Mucosa of descending colon (tissue), 3 donors: ENCODE measurements at regions not wholly inside any gene's neighbourhood (a gene's known extent, or its start where the extent isn't known, plus 50 kb on each side); places are given as distances from the start of the nearest gene placed in this dataset.
A peak's percentile ranks its signal among the peaks of the same experiment; 100 is the strongest.
"Not testable (repeated sequence)": the region's sequence is repeated elsewhere in the genome, so short reads cannot be mapped to it uniquely, and the experiment has no call there.

ENCODE experiments used
- ATAC-seq: fragments of 200-7000 bp; cut with Tn5 transposase; one replicate; pipeline ENCODE4 v1.9.1; 2020; ENCODE audit warnings: mild to moderate bottlenecking, moderate library complexity
- DNase-seq, 3 donors: peaks; one replicate each; pipeline ENCODE4 v3.0.0-alpha.2; 2020
- H3K36me3 ChIP-seq: fragments of 200-600 bp; one replicate; pipeline ENCODE4 v1.8.0; 2021; ENCODE audit warnings: low read depth, mild to moderate bottlenecking
- H3K4me1 ChIP-seq: fragments of 200-600 bp; one replicate; pipeline ENCODE4 v1.8.0; 2021; ENCODE audit warnings: low read depth, mild to moderate bottlenecking
- H3K4me3 ChIP-seq: fragments of 200-600 bp; one replicate; pipeline ENCODE4 v1.8.0; 2021; ENCODE audit warnings: mild to moderate bottlenecking
- H3K9me3 ChIP-seq: fragments of 200-600 bp; one replicate; pipeline ENCODE4 v1.8.0; 2021; ENCODE audit warnings: mild to moderate bottlenecking
- intact Hi-C, 2 donors: fragments of 100-400 bp; cut with DNase I in 1 of 2; cut with micrococcal nuclease in 1 of 2; formaldehyde crosslinking; loops; one replicate each; pipeline versions ENCODE4 v1.11.0 to v1.11.1; 2022; cut with DNase I, micrococcal nuclease
- TF ChIP-seq, protein P1 (sequence below): fragments of 200-600 bp; IDR thresholded peaks from one replicate; pipeline ENCODE4 v1.8.0; 2022; ENCODE audit warnings: antibody characterized with exemption, mild to moderate bottlenecking
- donor health status: DM: no; HTN: no; CAD: no; lungs with moderate emphysema.
- donor health status: DM: no; HTN: no; CAD: no.
- donor health status: DM: no; HTN: yes; CAD: no.

DNA sequence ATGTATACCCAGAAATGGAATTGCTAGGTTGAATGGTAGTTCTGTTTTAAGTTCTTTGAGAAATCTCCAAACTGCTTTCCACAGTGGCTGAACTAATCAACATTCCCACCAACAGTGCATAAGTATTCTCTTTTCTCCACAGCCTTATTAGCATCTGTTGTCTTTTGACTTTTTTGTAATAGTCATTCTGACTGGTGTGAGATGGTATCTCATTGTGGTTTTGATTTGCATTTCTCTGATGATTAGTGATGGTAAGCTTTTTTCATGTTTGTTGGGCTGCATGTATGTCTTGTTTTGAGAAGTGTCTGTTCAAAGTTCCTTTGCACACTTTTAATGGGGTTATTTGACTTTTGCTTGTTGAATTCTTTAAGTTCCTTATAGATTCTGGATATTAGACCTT lies 52.4 kb upstream of the EHHADH start:
- DNase-seq, H3K9me3 ChIP-seq, intact Hi-C loops, H3K36me3 ChIP-seq, ATAC-seq, H3K4me3 ChIP-seq, H3K4me1 ChIP-seq: not testable (repeated sequence)

GRCh38 chr3:185306847-185307246 lies 53.0 kb upstream of the EHHADH start:
- ATAC-seq (no peak), DNase-seq (no peak)
- H3K36me3 ChIP-seq, result no peaks in the 10 kb centered on the region
- intact Hi-C loops, result no loop called here
- TF ChIP-seq, protein P1, sequence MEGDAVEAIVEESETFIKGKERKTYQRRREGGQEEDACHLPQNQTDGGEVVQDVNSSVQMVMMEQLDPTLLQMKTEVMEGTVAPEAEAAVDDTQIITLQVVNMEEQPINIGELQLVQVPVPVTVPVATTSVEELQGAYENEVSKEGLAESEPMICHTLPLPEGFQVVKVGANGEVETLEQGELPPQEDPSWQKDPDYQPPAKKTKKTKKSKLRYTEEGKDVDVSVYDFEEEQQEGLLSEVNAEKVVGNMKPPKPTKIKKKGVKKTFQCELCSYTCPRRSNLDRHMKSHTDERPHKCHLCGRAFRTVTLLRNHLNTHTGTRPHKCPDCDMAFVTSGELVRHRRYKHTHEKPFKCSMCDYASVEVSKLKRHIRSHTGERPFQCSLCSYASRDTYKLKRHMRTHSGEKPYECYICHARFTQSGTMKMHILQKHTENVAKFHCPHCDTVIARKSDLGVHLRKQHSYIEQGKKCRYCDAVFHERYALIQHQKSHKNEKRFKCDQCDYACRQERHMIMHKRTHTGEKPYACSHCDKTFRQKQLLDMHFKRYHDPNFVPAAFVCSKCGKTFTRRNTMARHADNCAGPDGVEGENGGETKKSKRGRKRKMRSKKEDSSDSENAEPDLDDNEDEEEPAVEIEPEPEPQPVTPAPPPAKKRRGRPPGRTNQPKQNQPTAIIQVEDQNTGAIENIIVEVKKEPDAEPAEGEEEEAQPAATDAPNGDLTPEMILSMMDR, result no peak
- no peak overlapping the region for H3K4me3 ChIP-seq
- H3K9me3 ChIP-seq, result peaks cover 6% of the 10 kb centered on the region
- no peaks in the 10 kb centered on the region for H3K4me1 ChIP-seq

- ATAC-seq, result peak; percentile 83
- no peak overlapping the region for H3K4me3 ChIP-seq
- intact Hi-C loops, result no loop called here
- DNase-seq, result peak in 1 of 3 donors; percentile 88
- no peaks in the 10 kb centered on the region for H3K36me3 ChIP-seq
- peaks cover 6% of the 10 kb centered on the region for H3K9me3 ChIP-seq
- TF ChIP-seq, protein P1, result peak; percentile 74
- peaks cover 3% of the 10 kb centered on the region for H3K4me1 ChIP-seq
These were observed 54.4 kb upstream of the EHHADH start for GRCh38 chr3:185308126-185308754.

DNA sequence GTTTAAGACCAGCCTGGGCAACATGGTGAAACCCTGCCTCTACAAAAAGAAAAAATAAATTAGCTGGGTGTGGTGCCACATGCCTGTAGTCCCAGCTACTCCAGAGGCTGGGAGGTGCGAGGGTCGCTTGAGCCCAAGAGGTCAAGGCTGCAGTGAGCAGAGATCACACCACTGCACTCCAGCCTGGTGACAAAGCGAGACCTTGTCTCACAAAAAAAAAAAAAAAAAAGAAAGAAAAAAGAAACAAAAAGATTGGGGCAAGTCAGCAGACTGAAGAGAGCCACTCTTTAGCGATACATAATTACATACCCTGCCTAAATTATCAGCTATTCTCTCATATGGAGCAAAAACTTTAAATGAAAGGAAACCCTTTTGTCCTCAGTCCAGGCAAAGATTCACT lies 53.6 kb upstream of the MAP3K13 start:
- intact Hi-C loops, result no loop called here

DNA sequence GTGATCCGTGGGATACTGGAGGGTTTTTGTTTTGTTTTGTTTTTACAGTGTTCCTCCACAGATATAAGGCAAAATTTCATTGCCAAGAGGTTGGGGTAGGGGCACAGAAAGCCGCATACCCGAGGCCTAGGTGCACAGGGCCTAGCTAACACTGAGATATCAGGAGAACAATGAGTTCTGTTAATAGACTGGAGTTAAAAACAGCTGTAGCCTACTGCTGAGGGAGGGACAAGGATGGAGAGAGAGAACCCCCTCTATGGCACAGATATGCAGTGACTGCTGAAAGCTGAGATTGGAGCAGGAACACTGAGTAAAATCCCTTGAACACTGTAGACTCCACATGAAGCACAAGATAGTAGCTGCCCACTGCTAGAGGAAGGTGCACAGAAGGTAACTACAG lies 53.1 kb upstream of the MAP3K13 start:
- intact Hi-C loops, result no loop called here
- Histone ChIP-seq H3K9me3 (peaks cover 6% of the 10 kb centered on the region), H3K4me3 (no peak overlapping the region), H3K4me1 (peaks cover 3% of the 10 kb centered on the region), H3K36me3 (no peaks in the 10 kb centered on the region)
- no peak for DNase-seq
- ATAC-seq, result no peak
- TF ChIP-seq, protein P1, result no peak

More for the DNA sequence above, 53.6 kb upstream of the MAP3K13 start:
- TF ChIP-seq, protein P1, result no peak
- peaks cover 3% of the 10 kb centered on the region for H3K4me1 ChIP-seq
- no peak overlapping the region for H3K4me3 ChIP-seq
- DNase-seq, result no peak
- H3K9me3 ChIP-seq, result peaks cover 6% of the 10 kb centered on the region
- ATAC-seq, result no peak
- no peaks in the 10 kb centered on the region for H3K36me3 ChIP-seq

GRCh38 chr3:185311991-185312390 lies 50.9 kb upstream of the MAP3K13 start:
- peak in 1 of 3 donors; percentile 74 for DNase-seq

More at GRCh38 chr3:185311991-185312390, 50.9 kb upstream of the MAP3K13 start:
- peak; percentile 79 for ATAC-seq
- TF ChIP-seq, protein P1, result no peak
- intact Hi-C loops, result no loop called here
- Histone ChIP-seq H3K4me3 (no peak overlapping the region), H3K4me1 (peaks cover 7% of the 10 kb centered on the region), H3K9me3 (peaks cover under 1% of the 10 kb centered on the region), H3K36me3 (no peaks in the 10 kb centered on the region)
